Chondrocyte (in vitro differentiated cells): ENCODE measurements at regions not wholly inside any gene's neighbourhood (a gene's known extent, or its start where the extent isn't known, plus 50 kb on each side); places are given as distances from the start of the nearest gene placed in this dataset.

Source experiments
- DNase-seq: peaks from one replicate; pipeline ENCODE4 v3.0.0; 2021; ENCODE audit warnings: mixed read lengths, low spot score
- H3K27ac Mint-ChIP-seq: one replicate; pipeline ENCODE4 v1.8.0; 2021; ENCODE audit warnings: mild to moderate bottlenecking, moderate library complexity, mixed read lengths; ENCODE audit not compliant: unreplicated experiment
- H3K27me3 Mint-ChIP-seq: 2 replicates; pipeline ENCODE4 v1.8.0; 2021; ENCODE audit warnings: low read depth, mixed read lengths
- H3K36me3 Mint-ChIP-seq: 2 replicates; pipeline ENCODE4 v1.8.0; 2021; ENCODE audit warnings: low read depth, mixed read lengths
- H3K4me1 Mint-ChIP-seq: 2 replicates; pipeline ENCODE4 v1.8.0; 2021; ENCODE audit warnings: low read depth, mild to moderate bottlenecking, mixed read lengths
- H3K4me3 Mint-ChIP-seq: one replicate; pipeline ENCODE4 v1.8.0; 2021; ENCODE audit warnings: mild to moderate bottlenecking, moderate library complexity, mixed read lengths; ENCODE audit not compliant: unreplicated experiment
- H3K9me3 Mint-ChIP-seq: 2 replicates; pipeline ENCODE4 v1.8.0; 2021; ENCODE audit warnings: low read depth, mixed read lengths
- CTCF ChIP-seq: fragments of 200-600 bp; sonication (generic); IDR thresholded peaks from 2 replicates; pipeline ENCODE4 v1.5.0; 2021; ENCODE audit warnings: antibody characterized with exemption, mild to moderate bottlenecking, moderate library complexity

- TF ChIP-seq CTCF, result no peak
- Mint-ChIP-seq H3K27ac (no peak overlapping the region), H3K9me3 (peaks cover 8% of the 10 kb centered on the region), H3K4me1 (peaks cover 3% of the 10 kb centered on the region), H3K27me3 (peaks cover 1% of the 10 kb centered on the region), H3K4me3 (no peak overlapping the region), H3K36me3 (peaks cover 4% of the 10 kb centered on the region)
- no peak for DNase-seq
Measured at GRCh38 chr12:9334041-9334692, 126.0 kb upstream of the PZP start.

GRCh38 chr12:9333161-9333560, 125.0 kb upstream of the PZP start:
- H3K4me1 Mint-ChIP-seq, result peaks cover 3% of the 10 kb centered on the region
- H3K27me3 Mint-ChIP-seq, result no peaks in the 10 kb centered on the region
- no peak overlapping the region for H3K27ac Mint-ChIP-seq
- TF ChIP-seq CTCF, result no peak
- peaks cover 4% of the 10 kb centered on the region for H3K36me3 Mint-ChIP-seq
- DNase-seq, result no peak
- peaks cover 8% of the 10 kb centered on the region for H3K9me3 Mint-ChIP-seq
- no peak overlapping the region for H3K4me3 Mint-ChIP-seq

GRCh38 chr12:9332564-9332963, 124.4 kb upstream of the PZP start:
- H3K27ac Mint-ChIP-seq, result no peak overlapping the region
- DNase-seq, result no peak
- H3K4me1 Mint-ChIP-seq, result peaks cover 3% of the 10 kb centered on the region
- no peak for TF ChIP-seq CTCF
- peaks cover 7% of the 10 kb centered on the region for H3K9me3 Mint-ChIP-seq
- H3K4me3 Mint-ChIP-seq, result no peak overlapping the region
- H3K36me3 Mint-ChIP-seq, result peaks cover 4% of the 10 kb centered on the region
- H3K27me3 Mint-ChIP-seq, result no peaks in the 10 kb centered on the region

GRCh38 chr12:9331218-9331626, 123.0 kb upstream of the PZP start:
- peak; percentile 94 for TF ChIP-seq CTCF
- Mint-ChIP-seq H3K27ac (no peak overlapping the region), H3K4me1 (peaks cover 3% of the 10 kb centered on the region), H3K36me3 (peaks cover 1% of the 10 kb centered on the region), H3K9me3 (peaks cover 2% of the 10 kb centered on the region), H3K4me3 (no peak overlapping the region), H3K27me3 (no peaks in the 10 kb centered on the region)
- DNase-seq, result no peak

- H3K36me3 Mint-ChIP-seq, result no peaks in the 10 kb centered on the region
- H3K27me3 Mint-ChIP-seq, result no peaks in the 10 kb centered on the region
- peaks cover 3% of the 10 kb centered on the region for H3K4me1 Mint-ChIP-seq
- no peak overlapping the region for H3K4me3 Mint-ChIP-seq
- TF ChIP-seq CTCF, result no peak
- DNase-seq, result no peak
- H3K9me3 Mint-ChIP-seq, result no peaks in the 10 kb centered on the region
- H3K27ac Mint-ChIP-seq, result no peak overlapping the region
Measured at GRCh38 chr12:9329019-9329418, 120.8 kb upstream of the PZP start.
